ENCODE measurements at regions not wholly inside any gene's neighbourhood (a gene's known extent, or its start where the extent isn't known, plus 50 kb on each side); places are given as distances from the start of the nearest gene placed in this dataset.
A peak's percentile ranks its signal among the peaks of the same experiment; 100 is the strongest.

GRCh38 chr6:23180504-23181293, 611.3 kb downstream of the HDGFL1 start:
- TF ChIP-seq CTCF (IDR thresholded peaks at IDR 0.05) = peak in 1 of 7 experiments; percentile 11
- no peak for TF ChIP-seq POLR2A (IDR thresholded peaks at IDR 0.05)
